Gastrocnemius medialis (tissue), 4 donors: ENCODE measurements at regions not wholly inside any gene's neighbourhood (a gene's known extent, or its start where the extent isn't known, plus 50 kb on each side); places are given as distances from the start of the nearest gene placed in this dataset.

ENCODE experiments used
- CTCF ChIP-seq, 5 experiments: fragments of 450-650 bp in 3 of 5; fragments of 200-600 bp in 2 of 5; sonication (generic) in 2 of 5; IDR thresholded peaks in 4 of 5; conservative IDR thresholded peaks in 1 of 5; 1 replicate in 4 of 5; 2 replicates in 1 of 5; pipeline ENCODE4 v1.5.1; 2016 to 2019; ENCODE audit warnings: antibody characterized with exemption in 5 of 5, mild to moderate bottlenecking in 3 of 5, moderate library complexity in 3 of 5
- POLR2A ChIP-seq, 2 donors: fragments of 450-650 bp; IDR thresholded peaks; one replicate each; pipeline ENCODE4 v1.6.1; 2017; ENCODE audit warnings: antibody characterized with exemption in 2 of 2, mild to moderate bottlenecking in 2 of 2, moderate library complexity in 2 of 2

- no peak for TF ChIP-seq POLR2A (IDR thresholded peaks at IDR 0.05)
- TF ChIP-seq CTCF (IDR thresholded peaks at IDR 0.05 in 4 of 5, conservative IDR thresholded peaks at IDR 0.05 in 1 of 5): no peak
These were observed 319.2 kb upstream of the DDHD1 start for GRCh38 chr14:53472306-53472705.
